HG03460 (cell line): ENCODE measurements at regions not wholly inside any gene's neighbourhood (a gene's known extent, or its start where the extent isn't known, plus 50 kb on each side); places are given as distances from the start of the nearest gene placed in this dataset.
"Not testable (repeated sequence)": the region's sequence is repeated elsewhere in the genome, so short reads cannot be mapped to it uniquely, and the experiment has no call there.

Experiments used
- ATAC-seq: cut with Tn5 transposase; IDR thresholded peaks from one replicate; pipeline ENCODE4 v1.9.1; 2021; ENCODE audit not compliant: unreplicated experiment

- no peak for ATAC-seq
Observed at GRCh38 chr9:100794738-100795269, 216.9 kb downstream of the CAVIN4 start.

- ATAC-seq, result no peak
Observed at GRCh38 chr9:100803956-100804355, 224.6 kb upstream of the PLPPR1 start.

GRCh38 chr9:100811643-100812042 lies 216.9 kb upstream of the PLPPR1 start:
- ATAC-seq, result no peak

- ATAC-seq, result no peak
Observed at GRCh38 chr9:100813871-100814270, 214.7 kb upstream of the PLPPR1 start.

- no peak for ATAC-seq
Observed at GRCh38 chr9:100819980-100820379, 208.5 kb upstream of the PLPPR1 start.

- ATAC-seq, result not testable (repeated sequence)
Observed at GRCh38 chr9:100833035-100833434, 195.5 kb upstream of the PLPPR1 start.

- ATAC-seq, result no peak
Observed at GRCh38 chr9:100838857-100839256, 189.7 kb upstream of the PLPPR1 start.

- no peak for ATAC-seq
Observed at GRCh38 chr9:100848726-100849125, 179.8 kb upstream of the PLPPR1 start.

- ATAC-seq, result no peak
Observed at GRCh38 chr9:100852088-100852487, 176.4 kb upstream of the PLPPR1 start.

GRCh38 chr9:100856238-100856637 lies 172.3 kb upstream of the PLPPR1 start:
- no peak for ATAC-seq

- no peak for ATAC-seq
Observed at GRCh38 chr9:100865111-100865510, 163.4 kb upstream of the PLPPR1 start.

GRCh38 chr9:100865648-100866047 lies 162.9 kb upstream of the PLPPR1 start:
- ATAC-seq, result no peak

- ATAC-seq, result no peak
Observed at GRCh38 chr9:100869326-100869725, 159.2 kb upstream of the PLPPR1 start.

- ATAC-seq, result no peak
Observed at GRCh38 chr9:100879884-100880283, 148.6 kb upstream of the PLPPR1 start.

GRCh38 chr9:100880284-100880683 lies 148.2 kb upstream of the PLPPR1 start:
- ATAC-seq, result no peak

- no peak for ATAC-seq
Observed at GRCh38 chr9:100884518-100884917, 144.0 kb upstream of the PLPPR1 start.

GRCh38 chr9:100890321-100890720 lies 138.2 kb upstream of the PLPPR1 start:
- no peak for ATAC-seq

- no peak for ATAC-seq
Observed at GRCh38 chr9:100911273-100911672, 117.3 kb upstream of the PLPPR1 start.

GRCh38 chr9:100913257-100913656 lies 115.3 kb upstream of the PLPPR1 start:
- no peak for ATAC-seq

- no peak for ATAC-seq
Observed at GRCh38 chr9:100914266-100914665, 114.3 kb upstream of the PLPPR1 start.

GRCh38 chr9:100919506-100919905 lies 109.0 kb upstream of the PLPPR1 start:
- no peak for ATAC-seq

- ATAC-seq, result no peak
Observed at GRCh38 chr9:100926366-100926765, 102.2 kb upstream of the PLPPR1 start.

- ATAC-seq, result no peak
Observed at GRCh38 chr9:100927763-100928162, 100.8 kb upstream of the PLPPR1 start.

- ATAC-seq, result no peak
Observed at GRCh38 chr9:100933656-100934055, 94.9 kb upstream of the PLPPR1 start.
